Natural killer cell (primary cell): ENCODE measurements at regions not wholly inside any gene's neighbourhood (a gene's known extent, or its start where the extent isn't known, plus 50 kb on each side); places are given as distances from the start of the nearest gene placed in this dataset.

ENCODE experiments used
- ATAC-seq, 3 donors: fragments of 150-1000 bp in 2 of 3; fragments of 200-7000 bp in 1 of 3; cut with Tn5 transposase; 1 replicate in 1 of 3; 2 replicates in 2 of 3; pipeline ENCODE4 v1.10.0; 2021; ENCODE audit warnings: mild to moderate bottlenecking in 2 of 3, moderate library complexity in 2 of 3
- DNase-seq, 2 donors: peaks; one replicate each; pipeline versions ENCODE4 v3.0.0 to v3.0.0-alpha.2; 2013 to 2021; ENCODE audit warnings: mixed read lengths in 1 of 2
- H3K27ac ChIP-seq: one replicate; pipeline ENCODE4 v1.5.1; 2013; ENCODE audit warnings: mild to moderate bottlenecking, low read length
- H3K27me3 ChIP-seq: one replicate; pipeline ENCODE4 v1.6.1; 2013; ENCODE audit warnings: low read length; ENCODE audit not compliant: control insufficient read depth, insufficient read depth
- H3K36me3 ChIP-seq: one replicate; pipeline ENCODE4 v1.6.1; 2013; ENCODE audit warnings: low read length; ENCODE audit not compliant: control insufficient read depth, insufficient read depth
- H3K4me1 ChIP-seq: one replicate; pipeline ENCODE4 v1.6.1; 2013; ENCODE audit warnings: low read length; ENCODE audit not compliant: control insufficient read depth, insufficient read depth
- H3K4me3 ChIP-seq: one replicate; pipeline ENCODE4 v1.5.1; 2013; ENCODE audit warnings: low read length
- H3K9me3 ChIP-seq: one replicate; pipeline ENCODE4 v1.6.1; 2013; ENCODE audit warnings: low read length; ENCODE audit not compliant: control insufficient read depth, insufficient read depth
- H3K27ac Mint-ChIP-seq, 2 donors: one replicate each; pipeline ENCODE4 v1.8.0; 2022; ENCODE audit warnings: mild to moderate bottlenecking in 2 of 2, mixed read lengths in 2 of 2, moderate library complexity in 1 of 2
- H3K27me3 Mint-ChIP-seq, 2 donors: one replicate each; pipeline ENCODE4 v1.8.0; 2022; ENCODE audit warnings: low read depth in 2 of 2, mixed read lengths in 2 of 2
- H3K36me3 Mint-ChIP-seq: one replicate; pipeline ENCODE4 v1.8.0; 2022; ENCODE audit warnings: mixed read lengths
- H3K4me1 Mint-ChIP-seq, 2 donors: one replicate each; pipeline ENCODE4 v1.8.0; 2022; ENCODE audit warnings: mixed read lengths in 2 of 2
- H3K4me3 Mint-ChIP-seq: one replicate; pipeline ENCODE4 v1.8.0; 2022; ENCODE audit warnings: mild to moderate bottlenecking, moderate library complexity, mixed read lengths
- H3K9me3 Mint-ChIP-seq, 2 donors: one replicate each; pipeline ENCODE4 v1.8.0; 2022; ENCODE audit warnings: mixed read lengths in 2 of 2
- WGBS: methylation state at CpG from one replicate; pipeline ENCODE4 v1.1.7; 2013; ENCODE audit warnings: missing lambda C conversion rate; ENCODE audit not compliant: insufficient coverage; 5-methylcytosine and 5-hydroxymethylcytosine counted together
- intact Hi-C: fragments of 100-400 bp; cut with micrococcal nuclease; formaldehyde crosslinking; loops from one replicate; pipeline ENCODE4 v1.14.2; 2022
- TF ChIP-seq, protein P1 (sequence below): fragments of 200-600 bp; IDR thresholded peaks from one replicate; pipeline ENCODE4 v1.8.0; 2022; ENCODE audit warnings: antibody characterized with exemption

DNA sequence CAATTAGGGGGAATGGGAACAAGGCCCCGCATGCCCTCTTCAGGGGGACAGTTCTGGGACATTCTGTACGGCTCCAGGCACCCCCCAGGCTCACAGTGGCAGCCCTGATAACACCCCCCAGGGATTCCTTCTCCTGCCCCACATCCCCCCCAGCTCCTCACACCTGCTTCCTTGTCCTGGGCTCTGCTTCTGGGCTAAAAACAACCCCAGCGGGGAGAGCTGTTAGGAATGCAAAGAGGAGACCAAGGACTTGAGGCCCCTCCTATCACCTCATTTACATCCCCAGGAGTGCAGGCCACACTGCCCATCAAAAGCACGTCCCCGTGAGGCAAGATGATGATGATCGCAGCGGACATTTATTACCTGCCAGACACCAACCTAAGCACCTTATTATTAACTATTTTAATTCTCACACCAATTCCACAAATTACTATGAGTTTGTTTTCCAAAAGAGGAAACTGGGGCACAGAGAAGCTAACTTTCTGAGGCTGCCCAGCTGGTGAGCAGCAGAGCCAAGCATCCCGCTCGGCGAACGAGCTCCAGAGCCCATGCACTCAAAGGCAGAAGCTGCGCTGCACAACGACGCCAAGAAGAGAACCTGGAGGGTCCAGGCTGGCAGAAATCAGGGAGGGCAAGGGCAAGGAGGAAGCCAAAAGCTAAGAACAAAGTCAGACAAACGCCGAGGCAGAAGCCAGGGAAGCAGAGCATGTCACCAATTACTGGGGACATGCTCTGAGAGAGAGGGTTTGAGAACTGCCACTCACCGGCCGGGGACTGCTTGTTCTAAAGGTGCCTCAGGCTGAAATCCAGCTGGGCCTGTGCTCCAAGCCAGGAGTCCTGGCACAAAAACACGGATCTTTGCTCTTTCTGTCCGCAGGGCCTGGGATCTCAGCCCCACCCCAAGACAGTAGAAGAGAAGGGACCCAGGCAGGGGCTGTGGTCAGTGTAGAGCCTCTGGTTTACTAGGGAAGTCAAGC is 76.2 kb upstream of the NSMCE3 start:
- no peaks in the 10 kb centered on the region for H3K4me1 Mint-ChIP-seq
- no peaks in the 10 kb centered on the region for H3K9me3 ChIP-seq
- 90% methylated on average over 20 of the region's 20 CpGs for WGBS
- DNase-seq (no peak), ATAC-seq (no peak)
- no peak overlapping the region for H3K27ac ChIP-seq
- H3K4me1 ChIP-seq: no peaks in the 10 kb centered on the region
- H3K27ac Mint-ChIP-seq: no peak overlapping the region
- H3K9me3 Mint-ChIP-seq: no peaks in the 10 kb centered on the region
- H3K4me3 ChIP-seq: no peak overlapping the region
- H3K4me3 Mint-ChIP-seq: no peak overlapping the region
- no peaks in the 10 kb centered on the region for H3K36me3 ChIP-seq
- TF ChIP-seq, protein P1, sequence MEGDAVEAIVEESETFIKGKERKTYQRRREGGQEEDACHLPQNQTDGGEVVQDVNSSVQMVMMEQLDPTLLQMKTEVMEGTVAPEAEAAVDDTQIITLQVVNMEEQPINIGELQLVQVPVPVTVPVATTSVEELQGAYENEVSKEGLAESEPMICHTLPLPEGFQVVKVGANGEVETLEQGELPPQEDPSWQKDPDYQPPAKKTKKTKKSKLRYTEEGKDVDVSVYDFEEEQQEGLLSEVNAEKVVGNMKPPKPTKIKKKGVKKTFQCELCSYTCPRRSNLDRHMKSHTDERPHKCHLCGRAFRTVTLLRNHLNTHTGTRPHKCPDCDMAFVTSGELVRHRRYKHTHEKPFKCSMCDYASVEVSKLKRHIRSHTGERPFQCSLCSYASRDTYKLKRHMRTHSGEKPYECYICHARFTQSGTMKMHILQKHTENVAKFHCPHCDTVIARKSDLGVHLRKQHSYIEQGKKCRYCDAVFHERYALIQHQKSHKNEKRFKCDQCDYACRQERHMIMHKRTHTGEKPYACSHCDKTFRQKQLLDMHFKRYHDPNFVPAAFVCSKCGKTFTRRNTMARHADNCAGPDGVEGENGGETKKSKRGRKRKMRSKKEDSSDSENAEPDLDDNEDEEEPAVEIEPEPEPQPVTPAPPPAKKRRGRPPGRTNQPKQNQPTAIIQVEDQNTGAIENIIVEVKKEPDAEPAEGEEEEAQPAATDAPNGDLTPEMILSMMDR: no peak
- no peaks in the 10 kb centered on the region for H3K27me3 ChIP-seq
- intact Hi-C loops: no loop called here
- H3K36me3 Mint-ChIP-seq: no peaks in the 10 kb centered on the region
- peaks cover 0 to 2% of the 10 kb centered on the region in 2 donors for H3K27me3 Mint-ChIP-seq

DNA sequence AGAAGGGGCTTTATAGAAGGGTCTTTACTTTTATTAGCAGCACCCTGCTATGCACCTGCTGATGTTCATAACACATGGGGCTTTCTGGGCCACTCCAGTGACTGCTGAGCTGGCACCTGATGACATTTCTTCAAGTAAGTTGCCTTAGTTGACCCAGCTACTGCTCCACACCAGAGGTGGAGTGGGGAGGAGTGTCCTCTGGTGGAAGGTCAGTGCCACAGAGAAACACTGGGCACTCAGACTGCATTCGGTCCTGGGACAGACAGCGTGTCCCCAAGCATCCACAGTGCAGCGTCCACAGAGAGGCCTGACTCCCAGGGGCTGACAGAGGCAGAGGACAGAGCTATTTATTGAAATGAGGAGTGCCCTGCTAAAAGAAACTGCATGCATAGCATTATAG is 74.9 kb upstream of the NSMCE3 start:
- Histone ChIP-seq H3K4me1 (no peaks in the 10 kb centered on the region), H3K4me3 (no peak overlapping the region), H3K9me3 (no peaks in the 10 kb centered on the region), H3K27me3 (no peaks in the 10 kb centered on the region), H3K36me3 (no peaks in the 10 kb centered on the region), H3K27ac (no peak overlapping the region)
- H3K27ac Mint-ChIP-seq: no peak overlapping the region
- peaks cover 0 to 8% of the 10 kb centered on the region in 2 donors for H3K27me3 Mint-ChIP-seq
- 92% methylated on average over 3 of the region's 3 CpGs for WGBS
- intact Hi-C loops: no loop called here
- DNase-seq (peak in 1 of 2 donors; percentile 9), ATAC-seq (no peak)
- H3K9me3 Mint-ChIP-seq: no peaks in the 10 kb centered on the region
- no peaks in the 10 kb centered on the region for H3K4me1 Mint-ChIP-seq
- TF ChIP-seq, protein P1: no peak
- no peak overlapping the region for H3K4me3 Mint-ChIP-seq
- H3K36me3 Mint-ChIP-seq: no peaks in the 10 kb centered on the region

DNA sequence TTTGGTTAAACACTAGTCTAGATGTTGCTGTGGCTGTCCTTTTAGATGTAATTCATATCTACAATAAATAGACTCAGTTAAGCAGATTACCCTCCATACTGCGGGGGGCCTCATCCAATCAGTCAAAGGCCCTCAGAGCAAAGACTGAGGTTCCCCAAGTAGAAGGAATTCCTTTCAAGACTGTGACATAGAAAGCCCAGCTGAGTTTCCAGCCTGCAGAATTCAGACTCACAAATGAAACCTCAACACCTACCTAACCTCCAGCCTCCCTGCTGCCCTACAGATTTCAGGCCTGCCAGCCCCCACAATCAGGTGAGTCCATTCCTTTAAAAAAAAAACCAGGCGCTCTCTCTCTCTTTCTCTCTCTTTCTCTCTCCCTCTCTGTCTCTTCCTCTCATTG is 73.6 kb upstream of the NSMCE3 start:
- Mint-ChIP-seq H3K9me3 (no peaks in the 10 kb centered on the region), H3K27ac (no peak overlapping the region), H3K4me1 (no peaks in the 10 kb centered on the region), H3K27me3 (peaks cover 0 to 8% of the 10 kb centered on the region in 2 donors), H3K4me3 (no peak overlapping the region), H3K36me3 (no peaks in the 10 kb centered on the region)
- DNase-seq (no peak), ATAC-seq (no peak)
- 95% methylated on average over 2 of the region's 2 CpGs for WGBS
- Histone ChIP-seq H3K4me3 (no peak overlapping the region), H3K27ac (no peak overlapping the region), H3K27me3 (no peaks in the 10 kb centered on the region), H3K9me3 (no peaks in the 10 kb centered on the region), H3K4me1 (no peaks in the 10 kb centered on the region), H3K36me3 (no peaks in the 10 kb centered on the region)
- TF ChIP-seq, protein P1: no peak
- intact Hi-C loops: no loop called here
